ENCODE measurements at regions not wholly inside any gene's neighbourhood (a gene's known extent, or its start where the extent isn't known, plus 50 kb on each side); places are given as distances from the start of the nearest gene placed in this dataset.

- TF ChIP-seq CTCF (IDR thresholded peaks at IDR 0.05) (no peak), POLR2AphosphoS5 (IDR thresholded peaks at IDR 0.05) (no peak), POLR2A (IDR thresholded peaks at IDR 0.05) (no peak)
- no peak overlapping the region for H3K4me3 ChIP-seq
- H3K27ac ChIP-seq, result no peak overlapping the region
- no peaks in the 10 kb centered on the region for H3K36me3 ChIP-seq
- intact Hi-C loops (cut with DNase I), result no loop called here
- no peaks in the 10 kb centered on the region for H3K4me1 ChIP-seq (replicated peaks)
- no peak for DNase-seq (ENCODE audit: low spot score)
- H3K9me3 ChIP-seq, result no peaks in the 10 kb centered on the region
- no peaks in the 10 kb centered on the region for H3K27me3 ChIP-seq (replicated peaks; ENCODE audit: insufficient read depth)
- WGBS, result 66% methylated on average over 4 of the region's 4 CpGs
These were observed 841.8 kb downstream of the SLC4A3 start for GRCh38 chr2:220469201-220469600.

- intact Hi-C loops (cut with DNase I), result no loop called here
- Histone ChIP-seq H3K36me3 (no peaks in the 10 kb centered on the region), H3K4me3 (no peak overlapping the region), H3K27me3 (replicated peaks; ENCODE audit: insufficient read depth) (no peaks in the 10 kb centered on the region), H3K27ac (no peak overlapping the region), H3K4me1 (replicated peaks) (no peaks in the 10 kb centered on the region), H3K9me3 (no peaks in the 10 kb centered on the region)
- DNase-seq (ENCODE audit: low spot score), result no peak
- TF ChIP-seq CTCF (IDR thresholded peaks at IDR 0.05), result no peak
- TF ChIP-seq POLR2A (IDR thresholded peaks at IDR 0.05), result no peak
- TF ChIP-seq POLR2AphosphoS5 (IDR thresholded peaks at IDR 0.05), result no peak
These were observed 846.2 kb downstream of the SLC4A3 start for GRCh38 chr2:220473611-220474010.

- Histone ChIP-seq H3K36me3 (no peaks in the 10 kb centered on the region), H3K27me3 (replicated peaks; ENCODE audit: insufficient read depth) (no peaks in the 10 kb centered on the region), H3K27ac (no peak overlapping the region), H3K4me1 (replicated peaks) (no peaks in the 10 kb centered on the region), H3K4me3 (no peak overlapping the region), H3K9me3 (no peaks in the 10 kb centered on the region)
- TF ChIP-seq CTCF (IDR thresholded peaks at IDR 0.05) (no peak), POLR2A (IDR thresholded peaks at IDR 0.05) (no peak), POLR2AphosphoS5 (IDR thresholded peaks at IDR 0.05) (no peak)
- DNase-seq (ENCODE audit: low spot score), result no peak
- intact Hi-C loops (cut with DNase I), result no loop called here
- WGBS, result 91% methylated on average over 4 of the region's 4 CpGs
These were observed 849.4 kb downstream of the SLC4A3 start for GRCh38 chr2:220476877-220477276.

- intact Hi-C loops (cut with DNase I), result no loop called here
- H3K4me1 ChIP-seq (replicated peaks), result no peaks in the 10 kb centered on the region
- H3K27me3 ChIP-seq (replicated peaks; ENCODE audit: insufficient read depth), result no peaks in the 10 kb centered on the region
- H3K4me3 ChIP-seq, result no peak overlapping the region
- peak overlapping the region in 1 of 2 donors; percentile 40 for H3K27ac ChIP-seq
- no peaks in the 10 kb centered on the region for H3K9me3 ChIP-seq
- TF ChIP-seq CTCF (IDR thresholded peaks at IDR 0.05), result no peak
- peak; percentile 33 for TF ChIP-seq POLR2AphosphoS5 (IDR thresholded peaks at IDR 0.05)
- no peak for TF ChIP-seq POLR2A (IDR thresholded peaks at IDR 0.05)
- no peaks in the 10 kb centered on the region for H3K36me3 ChIP-seq
- 41% methylated on average over 4 of the region's 4 CpGs for WGBS
- peak; percentile 25 for DNase-seq (ENCODE audit: low spot score)
These were observed 851.1 kb downstream of the SLC4A3 start for GRCh38 chr2:220478305-220479058.

GRCh38 chr2:220482716-220483115 lies 855.3 kb downstream of the SLC4A3 start:
- H3K9me3 ChIP-seq, result no peaks in the 10 kb centered on the region

More at GRCh38 chr2:220482716-220483115, 855.3 kb downstream of the SLC4A3 start:
- DNase-seq (ENCODE audit: low spot score), result no peak
- Histone ChIP-seq H3K27ac (no peak overlapping the region), H3K4me1 (replicated peaks) (no peaks in the 10 kb centered on the region), H3K36me3 (no peaks in the 10 kb centered on the region), H3K27me3 (replicated peaks; ENCODE audit: insufficient read depth) (no peaks in the 10 kb centered on the region), H3K4me3 (no peak overlapping the region)
- WGBS, result 93% methylated on average over 3 of the region's 3 CpGs
- TF ChIP-seq POLR2A (IDR thresholded peaks at IDR 0.05) (no peak), POLR2AphosphoS5 (IDR thresholded peaks at IDR 0.05) (no peak), CTCF (IDR thresholded peaks at IDR 0.05) (no peak)
- intact Hi-C loops (cut with DNase I), result no loop called here
